Liver (tissue), 8 donors: ENCODE measurements at regions not wholly inside any gene's neighbourhood (a gene's known extent, or its start where the extent isn't known, plus 50 kb on each side); places are given as distances from the start of the nearest gene placed in this dataset.

Experiments
- DNase-seq: peaks from one replicate; pipeline ENCODE4 v3.0.0-alpha.2; 2017; ENCODE audit warnings: low spot score
- H3K27ac ChIP-seq, 2 donors: one replicate each; pipeline ENCODE4 v1.7.0; 2013; ENCODE audit warnings: inconsistent platforms in 2 of 2, low read length in 2 of 2, control low read depth in 1 of 2, low read depth in 1 of 2, mild to moderate bottlenecking in 1 of 2
- H3K27me3 ChIP-seq, 4 donors: one replicate each; pipeline versions ENCODE4 v1.6.1 to v1.7.0; 2013; ENCODE audit warnings: low read length in 3 of 4, inconsistent platforms in 1 of 4, mild to moderate bottlenecking in 1 of 4, moderate library complexity in 1 of 4; ENCODE audit not compliant: control insufficient read depth in 4 of 4, insufficient read depth in 4 of 4
- H3K36me3 ChIP-seq, 4 donors: one replicate each; pipeline versions ENCODE4 v1.6.1 to v1.7.0; 2013; ENCODE audit warnings: low read length in 3 of 4, mild to moderate bottlenecking in 3 of 4, low read depth in 1 of 4, moderate library complexity in 1 of 4; ENCODE audit not compliant: control insufficient read depth in 4 of 4, insufficient read depth in 3 of 4
- H3K4me1 ChIP-seq, 4 donors: one replicate each; pipeline versions ENCODE4 v1.6.1 to v1.7.0; 2013; ENCODE audit warnings: low read length in 3 of 4, mild to moderate bottlenecking in 3 of 4, moderate library complexity in 1 of 4; ENCODE audit not compliant: control insufficient read depth in 4 of 4, insufficient read depth in 4 of 4
- H3K4me3 ChIP-seq, 3 donors: one replicate each; pipeline versions ENCODE4 v1.6.1 to v1.7.0; 2013; ENCODE audit warnings: low read length in 3 of 3, control low read depth in 1 of 3, low read depth in 1 of 3, mild to moderate bottlenecking in 1 of 3
- H3K9ac ChIP-seq, 2 donors: one replicate each; pipeline ENCODE4 v1.7.0; 2013; ENCODE audit warnings: low read length in 2 of 2, mild to moderate bottlenecking in 2 of 2, moderate library complexity in 2 of 2, control low read depth in 1 of 2, low read depth in 1 of 2
- H3K9me3 ChIP-seq, 4 donors: one replicate each; pipeline versions ENCODE4 v1.6.1 to v1.7.0; 2013; ENCODE audit warnings: low read length in 3 of 4; ENCODE audit not compliant: control insufficient read depth in 4 of 4
- EGR1 ChIP-seq, 2 donors: IDR thresholded peaks; 2 replicates each; pipeline ENCODE4 v1.6.1; 2016 to 2018; ENCODE audit warnings: antibody characterized with exemption in 2 of 2, low read depth in 2 of 2
- FOXA1 ChIP-seq: IDR thresholded peaks from 2 replicates; pipeline ENCODE4 v1.6.1; 2016; ENCODE audit warnings: antibody characterized with exemption
- GABPA ChIP-seq, 2 donors: IDR thresholded peaks in 1 of 2; conservative IDR thresholded peaks in 1 of 2; 2 replicates each; pipeline ENCODE4 v1.6.1; 2016; ENCODE audit warnings: antibody characterized with exemption in 2 of 2, mild to moderate bottlenecking in 1 of 2, moderate library complexity in 1 of 2
- HNF4A ChIP-seq, 2 donors: conservative IDR thresholded peaks; 2 replicates each; pipeline ENCODE4 v1.6.1; 2016; ENCODE audit warnings: antibody characterized with exemption in 2 of 2, mild to moderate bottlenecking in 2 of 2
- HNF4G ChIP-seq: IDR thresholded peaks from 2 replicates; pipeline ENCODE4 v1.6.1; 2016; ENCODE audit warnings: antibody characterized with exemption
- RXRA ChIP-seq, 2 donors: IDR thresholded peaks; 2 replicates each; pipeline ENCODE4 v1.6.1; 2017 to 2018; ENCODE audit warnings: antibody characterized with exemption in 2 of 2, mild to moderate bottlenecking in 1 of 2
- TAF1 ChIP-seq: conservative IDR thresholded peaks from 2 replicates; pipeline ENCODE4 v1.6.1; 2016; ENCODE audit warnings: antibody characterized with exemption, mild to moderate bottlenecking
- YY1 ChIP-seq: IDR thresholded peaks from 2 replicates; pipeline ENCODE4 v1.6.1; 2016; ENCODE audit warnings: antibody characterized with exemption, mild to moderate bottlenecking
- WGBS: extraction: QIAGEN DNeasy Blood & Tissue Kit; methylation state at CpG from one replicate; pipeline ENCODE4 v1.1.7; 2013; 5-methylcytosine and 5-hydroxymethylcytosine counted together
- TF ChIP-seq, protein P1 (sequence below): fragments of 150-350 bp; IDR thresholded peaks from 2 replicates; pipeline ENCODE4 v1.5.1; 2017; ENCODE audit warnings: improper control_type of control experiment, low read depth, low read length; ENCODE audit not compliant: missing input control
- TF ChIP-seq, protein P2 (sequence below): IDR thresholded peaks from 2 replicates; pipeline ENCODE4 v1.6.1; 2016; ENCODE audit warnings: antibody characterized with exemption, mild to moderate bottlenecking
- TF ChIP-seq, protein P3 (sequence below): IDR thresholded peaks from 2 replicates; pipeline ENCODE4 v1.6.1; 2016; ENCODE audit warnings: antibody characterized with exemption
- TF ChIP-seq, protein P4 (sequence below): IDR thresholded peaks from 2 replicates; pipeline ENCODE4 v1.6.1; 2016; ENCODE audit warnings: antibody characterized with exemption
- TF ChIP-seq, protein P5 (sequence below): IDR thresholded peaks from 2 replicates; pipeline ENCODE4 v1.6.1; 2016; ENCODE audit warnings: antibody characterized with exemption
- donor health status: healthy.
- donor health status: healthy.
- donor health status: healthy.
- donor health status: healthy.
- donor health status: healthy.

DNA sequence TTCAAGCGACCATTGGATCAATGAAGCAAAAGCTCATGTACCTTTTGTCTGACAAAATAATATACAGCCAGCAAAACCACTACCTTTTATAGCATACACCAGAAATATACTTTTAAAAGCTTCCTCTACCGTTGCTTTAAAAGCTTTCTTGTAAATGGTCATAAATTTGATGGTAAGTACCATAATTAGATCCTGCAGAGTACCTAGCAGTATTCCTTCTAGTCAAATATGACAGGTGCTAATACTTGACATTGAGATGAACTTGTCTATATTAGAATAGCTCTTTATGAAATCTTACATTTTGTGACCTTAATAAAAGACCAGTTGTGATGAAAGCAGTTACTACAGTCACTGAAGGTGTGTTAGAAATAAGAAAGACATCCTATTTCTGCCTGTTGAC, 340.5 kb upstream of the ANO3 start:
- H3K27me3 ChIP-seq: no peaks in the 10 kb centered on the region
- H3K4me1 ChIP-seq: no peaks in the 10 kb centered on the region
- DNase-seq: no peak
- no peak overlapping the region for H3K27ac ChIP-seq
- no peak overlapping the region for H3K9ac ChIP-seq
- WGBS: 66% methylated on average over 2 of the region's 2 CpGs
- no peak overlapping the region for H3K4me3 ChIP-seq
- H3K9me3 ChIP-seq: no peaks in the 10 kb centered on the region
- TF ChIP-seq RXRA (IDR thresholded peaks at IDR 0.05) (no peak), EGR1 (IDR thresholded peaks at IDR 0.05; ENCODE audit: low read depth in 2 of 2) (no peak), YY1 (no peak), GABPA (IDR thresholded peaks at IDR 0.05 in 1 of 2, conservative IDR thresholded peaks at IDR 0.05 in 1 of 2) (no peak), FOXA1 (no peak), HNF4G (no peak), TAF1 (no peak), HNF4A (conservative IDR thresholded peaks at IDR 0.05) (no peak)
- TF ChIP-seq, protein P1, sequence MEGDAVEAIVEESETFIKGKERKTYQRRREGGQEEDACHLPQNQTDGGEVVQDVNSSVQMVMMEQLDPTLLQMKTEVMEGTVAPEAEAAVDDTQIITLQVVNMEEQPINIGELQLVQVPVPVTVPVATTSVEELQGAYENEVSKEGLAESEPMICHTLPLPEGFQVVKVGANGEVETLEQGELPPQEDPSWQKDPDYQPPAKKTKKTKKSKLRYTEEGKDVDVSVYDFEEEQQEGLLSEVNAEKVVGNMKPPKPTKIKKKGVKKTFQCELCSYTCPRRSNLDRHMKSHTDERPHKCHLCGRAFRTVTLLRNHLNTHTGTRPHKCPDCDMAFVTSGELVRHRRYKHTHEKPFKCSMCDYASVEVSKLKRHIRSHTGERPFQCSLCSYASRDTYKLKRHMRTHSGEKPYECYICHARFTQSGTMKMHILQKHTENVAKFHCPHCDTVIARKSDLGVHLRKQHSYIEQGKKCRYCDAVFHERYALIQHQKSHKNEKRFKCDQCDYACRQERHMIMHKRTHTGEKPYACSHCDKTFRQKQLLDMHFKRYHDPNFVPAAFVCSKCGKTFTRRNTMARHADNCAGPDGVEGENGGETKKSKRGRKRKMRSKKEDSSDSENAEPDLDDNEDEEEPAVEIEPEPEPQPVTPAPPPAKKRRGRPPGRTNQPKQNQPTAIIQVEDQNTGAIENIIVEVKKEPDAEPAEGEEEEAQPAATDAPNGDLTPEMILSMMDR: no peak
- TF ChIP-seq, protein P2, sequence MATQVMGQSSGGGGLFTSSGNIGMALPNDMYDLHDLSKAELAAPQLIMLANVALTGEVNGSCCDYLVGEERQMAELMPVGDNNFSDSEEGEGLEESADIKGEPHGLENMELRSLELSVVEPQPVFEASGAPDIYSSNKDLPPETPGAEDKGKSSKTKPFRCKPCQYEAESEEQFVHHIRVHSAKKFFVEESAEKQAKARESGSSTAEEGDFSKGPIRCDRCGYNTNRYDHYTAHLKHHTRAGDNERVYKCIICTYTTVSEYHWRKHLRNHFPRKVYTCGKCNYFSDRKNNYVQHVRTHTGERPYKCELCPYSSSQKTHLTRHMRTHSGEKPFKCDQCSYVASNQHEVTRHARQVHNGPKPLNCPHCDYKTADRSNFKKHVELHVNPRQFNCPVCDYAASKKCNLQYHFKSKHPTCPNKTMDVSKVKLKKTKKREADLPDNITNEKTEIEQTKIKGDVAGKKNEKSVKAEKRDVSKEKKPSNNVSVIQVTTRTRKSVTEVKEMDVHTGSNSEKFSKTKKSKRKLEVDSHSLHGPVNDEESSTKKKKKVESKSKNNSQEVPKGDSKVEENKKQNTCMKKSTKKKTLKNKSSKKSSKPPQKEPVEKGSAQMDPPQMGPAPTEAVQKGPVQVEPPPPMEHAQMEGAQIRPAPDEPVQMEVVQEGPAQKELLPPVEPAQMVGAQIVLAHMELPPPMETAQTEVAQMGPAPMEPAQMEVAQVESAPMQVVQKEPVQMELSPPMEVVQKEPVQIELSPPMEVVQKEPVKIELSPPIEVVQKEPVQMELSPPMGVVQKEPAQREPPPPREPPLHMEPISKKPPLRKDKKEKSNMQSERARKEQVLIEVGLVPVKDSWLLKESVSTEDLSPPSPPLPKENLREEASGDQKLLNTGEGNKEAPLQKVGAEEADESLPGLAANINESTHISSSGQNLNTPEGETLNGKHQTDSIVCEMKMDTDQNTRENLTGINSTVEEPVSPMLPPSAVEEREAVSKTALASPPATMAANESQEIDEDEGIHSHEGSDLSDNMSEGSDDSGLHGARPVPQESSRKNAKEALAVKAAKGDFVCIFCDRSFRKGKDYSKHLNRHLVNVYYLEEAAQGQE: no peak
- TF ChIP-seq, protein P3, sequence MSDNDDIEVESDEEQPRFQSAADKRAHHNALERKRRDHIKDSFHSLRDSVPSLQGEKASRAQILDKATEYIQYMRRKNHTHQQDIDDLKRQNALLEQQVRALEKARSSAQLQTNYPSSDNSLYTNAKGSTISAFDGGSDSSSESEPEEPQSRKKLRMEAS: no peak
- TF ChIP-seq, protein P4, sequence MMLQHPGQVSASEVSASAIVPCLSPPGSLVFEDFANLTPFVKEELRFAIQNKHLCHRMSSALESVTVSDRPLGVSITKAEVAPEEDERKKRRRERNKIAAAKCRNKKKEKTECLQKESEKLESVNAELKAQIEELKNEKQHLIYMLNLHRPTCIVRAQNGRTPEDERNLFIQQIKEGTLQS: no peak
- TF ChIP-seq, protein P5, sequence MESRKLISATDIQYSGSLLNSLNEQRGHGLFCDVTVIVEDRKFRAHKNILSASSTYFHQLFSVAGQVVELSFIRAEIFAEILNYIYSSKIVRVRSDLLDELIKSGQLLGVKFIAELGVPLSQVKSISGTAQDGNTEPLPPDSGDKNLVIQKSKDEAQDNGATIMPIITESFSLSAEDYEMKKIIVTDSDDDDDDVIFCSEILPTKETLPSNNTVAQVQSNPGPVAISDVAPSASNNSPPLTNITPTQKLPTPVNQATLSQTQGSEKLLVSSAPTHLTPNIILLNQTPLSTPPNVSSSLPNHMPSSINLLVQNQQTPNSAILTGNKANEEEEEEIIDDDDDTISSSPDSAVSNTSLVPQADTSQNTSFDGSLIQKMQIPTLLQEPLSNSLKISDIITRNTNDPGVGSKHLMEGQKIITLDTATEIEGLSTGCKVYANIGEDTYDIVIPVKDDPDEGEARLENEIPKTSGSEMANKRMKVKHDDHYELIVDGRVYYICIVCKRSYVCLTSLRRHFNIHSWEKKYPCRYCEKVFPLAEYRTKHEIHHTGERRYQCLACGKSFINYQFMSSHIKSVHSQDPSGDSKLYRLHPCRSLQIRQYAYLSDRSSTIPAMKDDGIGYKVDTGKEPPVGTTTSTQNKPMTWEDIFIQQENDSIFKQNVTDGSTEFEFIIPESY: no peak
- H3K36me3 ChIP-seq: no peaks in the 10 kb centered on the region

DNA sequence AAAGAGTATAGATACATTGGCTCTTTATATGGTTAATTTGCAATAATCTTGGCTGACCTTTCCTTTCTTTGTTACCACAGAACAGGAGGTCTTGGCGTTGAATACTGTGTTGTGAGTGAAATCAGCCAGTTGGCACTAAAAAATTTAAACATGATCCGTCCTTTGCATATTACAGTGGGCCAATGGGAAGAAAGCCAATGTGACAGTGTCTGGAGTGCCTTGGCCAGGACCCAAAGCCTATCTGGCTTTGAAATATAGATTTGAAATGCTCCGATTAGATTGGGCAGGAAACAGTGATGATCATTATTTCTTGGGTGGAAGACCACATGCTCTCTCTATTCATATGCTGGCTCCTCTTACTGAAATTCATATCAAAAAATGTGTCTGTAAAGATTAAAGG, 339.6 kb upstream of the ANO3 start:
- Histone ChIP-seq H3K9ac (no peak overlapping the region), H3K27me3 (no peaks in the 10 kb centered on the region), H3K36me3 (no peaks in the 10 kb centered on the region), H3K27ac (no peak overlapping the region), H3K4me1 (no peaks in the 10 kb centered on the region), H3K4me3 (no peak overlapping the region), H3K9me3 (no peaks in the 10 kb centered on the region)
- TF ChIP-seq, protein P1: no peak
- no peak for TF ChIP-seq HNF4G
- TF ChIP-seq, protein P5: no peak
- 51% methylated on average over 3 of the region's 3 CpGs for WGBS
- DNase-seq: no peak
